Activated CD4-positive, alpha-beta T cell treated with anti-CD3 and anti-CD28 coated beads, Interleukin-2, amount 50 U/mL, for 1 hour (primary cell): ENCODE measurements at regions not wholly inside any gene's neighbourhood (a gene's known extent, or its start where the extent isn't known, plus 50 kb on each side); places are given as distances from the start of the nearest gene placed in this dataset.

Source experiments
- DNase-seq: peaks from one replicate; pipeline ENCODE4 v3.0.0-alpha.2; 2020

GRCh38 chr12:97347956-97348355 is 114.6 kb upstream of the RMST start:
- no peak for DNase-seq

GRCh38 chr12:97358361-97358760 is 104.2 kb upstream of the RMST start:
- DNase-seq, result no peak

- DNase-seq, result no peak
Observed at GRCh38 chr12:97359021-97359690, 103.4 kb upstream of the RMST start.

- DNase-seq, result no peak
Observed at GRCh38 chr12:97363693-97364092, 98.9 kb upstream of the RMST start.

GRCh38 chr12:97368462-97369163 is 94.0 kb upstream of the RMST start:
- no peak for DNase-seq

- no peak for DNase-seq
Observed at GRCh38 chr12:97375310-97375709, 87.3 kb upstream of the RMST start.

GRCh38 chr12:97380440-97380839 is 82.2 kb upstream of the RMST start:
- no peak for DNase-seq

GRCh38 chr12:97385121-97385520 is 77.5 kb upstream of the RMST start:
- DNase-seq, result no peak

- no peak for DNase-seq
Observed at GRCh38 chr12:97386133-97386581, 76.4 kb upstream of the RMST start.

GRCh38 chr12:97387844-97388243 is 74.8 kb upstream of the RMST start:
- DNase-seq, result no peak

- no peak for DNase-seq
Observed at GRCh38 chr12:97394657-97395056, 67.9 kb upstream of the RMST start.

GRCh38 chr12:97397008-97397407 is 65.6 kb upstream of the RMST start:
- no peak for DNase-seq

GRCh38 chr12:97398704-97399103 is 63.9 kb upstream of the RMST start:
- DNase-seq, result no peak

- DNase-seq, result no peak
Observed at GRCh38 chr12:97404093-97404492, 58.5 kb upstream of the RMST start.

- no peak for DNase-seq
Observed at GRCh38 chr12:97404543-97404942, 58.1 kb upstream of the RMST start.

- no peak for DNase-seq
Observed at GRCh38 chr12:97408363-97408762, 54.2 kb upstream of the RMST start.

GRCh38 chr12:97411341-97411740 is 51.3 kb upstream of the RMST start:
- no peak for DNase-seq
